H1 (cell line): ENCODE measurements at regions not wholly inside any gene's neighbourhood (a gene's known extent, or its start where the extent isn't known, plus 50 kb on each side); places are given as distances from the start of the nearest gene placed in this dataset.

Experiments used
- CTCF ChIA-PET: fragments of 300-600 bp; sonication (Branson Sonifier 250); formaldehyde crosslinking; loops from one replicate; lab custom pipeline; 2021; ENCODE audit not compliant: partially characterized antibody; lab: Charles Lee
- POLR2A ChIA-PET: fragments of 300-600 bp; sonication (Branson Sonifier 250); formaldehyde crosslinking; loops from one replicate; lab custom pipeline; 2021; ENCODE audit warnings: inconsistent platforms; ENCODE audit not compliant: partially characterized antibody; lab: Charles Lee
- DNase-seq, 2 experiments: peaks; one replicate each; pipeline versions ENCODE4 v3.0.0 to v3.0.0-alpha.2; 2010 to 2022; ENCODE audit warnings: low spot score in 2 of 2, low read depth in 1 of 2, mixed read lengths in 1 of 2
- FAIRE-seq: peaks from 2 replicates; lab custom pipeline; 2011; peaks lifted over from hg19 to GRCh38; lab: Jason Lieb, UNC
- H2AFZ ChIP-seq: 2 replicates; pipeline ENCODE4 v1.8.1; 2012; ENCODE audit warnings: low read length, inconsistent platforms
- H2AK5ac ChIP-seq: 2 replicates; pipeline ENCODE4 v1.6.1; 2013; ENCODE audit warnings: low read depth, low read length
- H2BK120ac ChIP-seq: replicated peaks from 2 replicates; pipeline ENCODE3; 2013; ENCODE audit warnings: low read depth, low read length, inconsistent platforms
- H2BK12ac ChIP-seq: 2 replicates; pipeline ENCODE4 v1.6.1; 2013; ENCODE audit warnings: low read depth, low read length
- H2BK15ac ChIP-seq: 2 replicates; pipeline ENCODE4 v1.6.1; 2013; ENCODE audit warnings: low read length
- H2BK20ac ChIP-seq: 2 replicates; pipeline ENCODE4 v1.6.1; 2013; ENCODE audit warnings: low read length
- H2BK5ac ChIP-seq: 2 replicates; pipeline ENCODE4 v1.6.1; 2013; ENCODE audit warnings: low read depth, low read length
- H3K14ac ChIP-seq: 2 replicates; pipeline ENCODE4 v1.6.1; 2013; ENCODE audit warnings: inconsistent platforms; ENCODE audit not compliant: insufficient read length
- H3K18ac ChIP-seq: 2 replicates; pipeline ENCODE4 v1.6.1; 2013; ENCODE audit warnings: low read length; ENCODE audit errors: extremely low read depth
- H3K23ac ChIP-seq: 2 replicates; pipeline ENCODE4 v1.6.1; 2013; ENCODE audit warnings: inconsistent platforms; ENCODE audit not compliant: insufficient read length
- H3K23me2 ChIP-seq: 2 replicates; pipeline ENCODE4 v1.6.1; 2013; ENCODE audit warnings: low read depth, low read length
- H3K27ac ChIP-seq: 2 replicates; pipeline ENCODE4 v1.6.1; 2011; ENCODE audit warnings: low read depth, low read length, inconsistent platforms
- H3K27me3 ChIP-seq, 4 experiments: replicated peaks in 1 of 4; 1 replicate in 1 of 4; 2 replicates in 3 of 4; pipeline versions ENCODE4 v1.6.1 to v1.8.1; 2011 to 2013; ENCODE audit warnings: low read length in 3 of 4, mild to moderate bottlenecking in 3 of 4, inconsistent platforms in 2 of 4, mixed read lengths in 2 of 4, moderate library complexity in 1 of 4; ENCODE audit not compliant: control insufficient read depth in 3 of 4, insufficient read depth in 3 of 4; ENCODE audit errors: extremely low read depth in 1 of 4
- H3K36me3 ChIP-seq, 4 experiments: 2 replicates each; pipeline versions ENCODE4 v1.6.1 to v1.8.1; 2011 to 2013; ENCODE audit warnings: mild to moderate bottlenecking in 4 of 4, low read length in 3 of 4, moderate library complexity in 2 of 4, control low read depth in 1 of 4, inconsistent platforms in 1 of 4; ENCODE audit not compliant: insufficient read depth in 4 of 4, control insufficient read depth in 2 of 4
- H3K4ac ChIP-seq: replicated peaks from 2 replicates; pipeline ENCODE3; 2013; ENCODE audit warnings: low read length, low read depth, mixed read lengths, inconsistent platforms; ENCODE audit not compliant: insufficient read length
- H3K4me1 ChIP-seq, 4 experiments: replicated peaks in 1 of 4; 1 replicate in 1 of 4; 2 replicates in 3 of 4; pipeline versions ENCODE4 v1.6.1 to v1.8.1; 2011 to 2013; ENCODE audit warnings: low read length in 3 of 4, inconsistent platforms in 2 of 4, mixed read lengths in 1 of 4; ENCODE audit not compliant: insufficient read depth in 4 of 4, control insufficient read depth in 3 of 4
- H3K4me2 ChIP-seq, 2 experiments: 2 replicates each; pipeline versions ENCODE4 v1.6.1 to v1.8.1; 2011 to 2013; ENCODE audit warnings: low read depth in 2 of 2, low read length in 2 of 2, control low read depth in 1 of 2, inconsistent platforms in 1 of 2, mild to moderate bottlenecking in 1 of 2; ENCODE audit not compliant: insufficient read depth in 1 of 2
- H3K4me3 ChIP-seq, 4 experiments: fragments of 200-600, 300-600 bp in 1 of 4; sonication (generic), shearing (Covaris generic), sonication (Bioruptor Twin) in 1 of 4; 2 replicates each; pipeline versions ENCODE4 v1.5.1 to v1.8.1; 2011 to 2016; ENCODE audit warnings: low read length in 4 of 4, low read depth in 3 of 4, control low read depth in 2 of 4, inconsistent platforms in 2 of 4, mild to moderate bottlenecking in 2 of 4, mixed read lengths in 1 of 4, moderate library complexity in 1 of 4; ENCODE audit not compliant: insufficient read depth in 2 of 4; ENCODE audit errors: extremely low read depth in 1 of 4
- H3K56ac ChIP-seq: replicated peaks from 2 replicates; pipeline ENCODE3; 2013; ENCODE audit warnings: low read depth, mild to moderate bottlenecking, mixed read lengths, low read length, inconsistent platforms; ENCODE audit not compliant: insufficient read length
- H3K79me1 ChIP-seq: 2 replicates; pipeline ENCODE4 v1.6.1; 2013; ENCODE audit warnings: low read depth, low read length, control low read depth
- H3K79me2 ChIP-seq, 2 experiments: 2 replicates each; pipeline versions ENCODE4 v1.6.1 to v1.8.1; 2012 to 2013; ENCODE audit warnings: low read length in 2 of 2, mild to moderate bottlenecking in 2 of 2, inconsistent platforms in 1 of 2; ENCODE audit not compliant: insufficient read depth in 2 of 2, control insufficient read depth in 1 of 2
- H3K9ac ChIP-seq, 4 experiments: replicated peaks in 1 of 4; 1 replicate in 1 of 4; 2 replicates in 3 of 4; pipeline versions ENCODE4 v1.6.1 to v1.8.1; 2011 to 2013; ENCODE audit warnings: low read depth in 3 of 4, low read length in 3 of 4, control low read depth in 2 of 4, mild to moderate bottlenecking in 2 of 4, moderate library complexity in 2 of 4, inconsistent platforms in 1 of 4; ENCODE audit errors: extremely low read depth in 1 of 4
- H3K9me3 ChIP-seq, 2 experiments: 2 replicates each; pipeline versions ENCODE4 v1.6.1 to v1.8.1; 2012 to 2013; ENCODE audit warnings: mild to moderate bottlenecking in 2 of 2, moderate library complexity in 2 of 2, control low read depth in 1 of 2, inconsistent platforms in 1 of 2, low read depth in 1 of 2, low read length in 1 of 2, mixed read lengths in 1 of 2; ENCODE audit not compliant: insufficient read depth in 2 of 2
- H4K20me1 ChIP-seq, 2 experiments: replicated peaks in 1 of 2; 2 replicates each; pipeline versions ENCODE3 to v1.8.1; 2011 to 2013; ENCODE audit warnings: inconsistent platforms in 2 of 2, low read length in 2 of 2, mild to moderate bottlenecking in 1 of 2; ENCODE audit not compliant: insufficient read depth in 2 of 2, control insufficient read depth in 1 of 2
- H4K5ac ChIP-seq: 2 replicates; pipeline ENCODE4 v1.6.1; 2013; ENCODE audit warnings: low read length, low read depth, mixed read lengths, inconsistent platforms; ENCODE audit not compliant: insufficient read length
- H4K8ac ChIP-seq: 2 replicates; pipeline ENCODE4 v1.8.0; 2013; ENCODE audit warnings: mild to moderate bottlenecking, moderate library complexity, low read length, inconsistent platforms; ENCODE audit not compliant: insufficient read depth; ENCODE audit errors: extremely low read depth
- H4K91ac ChIP-seq: replicated peaks from 2 replicates; pipeline ENCODE3; 2013; ENCODE audit warnings: low read length, mixed read lengths, inconsistent platforms; ENCODE audit not compliant: insufficient read length
- CHD2 ChIP-seq: IDR thresholded peaks from 2 replicates; pipeline ENCODE4 v1.6.1; 2012; ENCODE audit warnings: low read length, improper control_type of control experiment
- CTBP2 ChIP-seq: IDR thresholded peaks from 2 replicates; pipeline ENCODE4 v1.7.0; 2011; ENCODE audit warnings: borderline replicate concordance, mild to moderate bottlenecking, moderate library complexity, mixed read lengths, low read length; ENCODE audit not compliant: insufficient read depth, insufficient read length
- EZH2 ChIP-seq: fragments of 200-600 bp; sonication (generic); IDR thresholded peaks from 2 replicates; pipeline ENCODE4 v1.7.1; 2012; ENCODE audit warnings: low read depth, mild to moderate bottlenecking, moderate library complexity, low read length, inconsistent platforms; ENCODE audit not compliant: severe bottlenecking
- JUN ChIP-seq: IDR thresholded peaks from 2 replicates; pipeline ENCODE4 v1.6.1; 2011; ENCODE audit warnings: low read depth, mild to moderate bottlenecking, improper control_type of control experiment, low read length
- KDM1A ChIP-seq: fragments of 200-600, 300-600 bp; sonication (generic); IDR thresholded peaks from 2 replicates; pipeline ENCODE4 v1.7.1; 2016; ENCODE audit warnings: mild to moderate bottlenecking, low read length, borderline replicate concordance
- MAX ChIP-seq: IDR thresholded peaks from 2 replicates; pipeline ENCODE4 v1.6.1; 2012; ENCODE audit warnings: inconsistent platforms
- NANOG ChIP-seq: IDR thresholded peaks from 2 replicates; pipeline ENCODE4 v1.6.1; 2011; ENCODE audit warnings: low read length, low read depth, mild to moderate bottlenecking, inconsistent platforms; ENCODE audit not compliant: insufficient read depth, poor library complexity, severe bottlenecking
- SP2 ChIP-seq: IDR thresholded peaks from 2 replicates; pipeline ENCODE4 v1.6.1; 2012; ENCODE audit warnings: mild to moderate bottlenecking, low read length, inconsistent platforms
- WGBS, 2 experiments: shearing (Covaris generic) in 1 of 2; methylation state at CpG; one replicate each; pipeline versions ENCODE4 v1.1.6 to v1.1.7; 2013 to 2015; ENCODE audit warnings: low lambda C conversion rate in 2 of 2, mixed read lengths in 2 of 2, inconsistent platforms in 1 of 2, low coverage in 1 of 2, missing lambda C conversion rate in 1 of 2; ENCODE audit not compliant: insufficient replicate concordance in 2 of 2, insufficient coverage in 1 of 2, insufficient read length in 1 of 2; ENCODE audit errors: extremely low coverage in 1 of 2, missing lambda C conversion rate in 1 of 2; 5-methylcytosine and 5-hydroxymethylcytosine counted together
- TF ChIP-seq, protein P1 (sequence below): IDR thresholded peaks from 2 replicates; pipeline ENCODE4 v1.6.1; 2011; ENCODE audit warnings: low read depth, mild to moderate bottlenecking, low read length; ENCODE audit not compliant: insufficient read depth

DNA sequence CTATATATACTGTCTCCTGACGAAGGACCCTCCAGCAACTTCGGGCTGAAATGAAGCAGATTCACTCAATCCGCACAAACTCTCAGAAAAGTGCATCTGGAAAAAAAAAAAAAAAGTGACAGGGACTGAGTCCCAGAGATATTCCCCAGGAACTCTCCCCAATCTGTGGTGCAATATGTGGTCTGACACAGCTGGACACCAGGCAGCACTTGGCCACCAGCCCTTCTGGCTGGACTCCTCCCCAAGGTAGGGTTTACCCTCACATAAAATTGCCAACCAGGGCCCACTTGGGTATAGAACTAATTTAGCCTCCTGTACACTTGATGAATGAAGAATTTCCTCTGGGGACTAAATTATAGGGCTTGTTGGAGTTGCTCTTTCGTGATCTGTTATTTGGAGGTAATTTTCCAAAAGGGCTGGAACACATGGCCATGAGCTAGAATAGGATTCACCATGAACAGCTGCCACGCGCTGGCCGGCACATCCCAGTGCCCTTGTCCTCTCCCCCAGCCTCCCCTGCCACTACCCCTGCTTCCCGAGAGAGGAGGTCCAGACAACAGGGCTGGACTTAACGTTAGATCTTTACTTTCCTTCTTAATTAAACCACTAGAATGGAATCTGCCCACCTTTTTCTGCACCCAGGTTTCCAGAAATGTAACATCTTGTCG lies 379.2 kb downstream of the BMP2 start:
- POLR2A ChIA-PET, result interaction anchor here (0.6 kb wide), 1 partner anchor 15 kb away, joined by 3 read pairs; no protein-coding TSS in a partner anchor
- no peak for FAIRE-seq
- CTCF ChIA-PET, result interaction anchor here (1.7 kb wide), 1 partner anchor 15 kb away, joined by 4 read pairs; no protein-coding TSS in a partner anchor
- no peak for TF ChIP-seq MAX
- TF ChIP-seq KDM1A, result no peak
- TF ChIP-seq NANOG, result no peak
- no peak for TF ChIP-seq JUN
- TF ChIP-seq CTBP2, result no peak
- TF ChIP-seq EZH2, result no peak
- TF ChIP-seq CHD2, result no peak
- TF ChIP-seq SP2, result no peak
- TF ChIP-seq, protein P1, sequence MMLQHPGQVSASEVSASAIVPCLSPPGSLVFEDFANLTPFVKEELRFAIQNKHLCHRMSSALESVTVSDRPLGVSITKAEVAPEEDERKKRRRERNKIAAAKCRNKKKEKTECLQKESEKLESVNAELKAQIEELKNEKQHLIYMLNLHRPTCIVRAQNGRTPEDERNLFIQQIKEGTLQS, result no peak

More for the DNA sequence above, 379.2 kb downstream of the BMP2 start:
- no peaks in the 10 kb centered on the region for H3K4me1 ChIP-seq
- no peak overlapping the region for H2BK20ac ChIP-seq
- H3K56ac ChIP-seq, result no peak overlapping the region
- H4K20me1 ChIP-seq, result no peaks in the 10 kb centered on the region
- DNase-seq, result no peak
- no peak overlapping the region for H2AK5ac ChIP-seq
- 88% methylated on average over 10 of the region's 10 CpGs; no CpG with 5 or more reads in 1 of the 2 experiments for WGBS, 2 experiments
- H3K23ac ChIP-seq, result no peak overlapping the region
- no peaks in the 10 kb centered on the region for H3K23me2 ChIP-seq
- no peak overlapping the region for H2BK5ac ChIP-seq
- no peak overlapping the region for H2AFZ ChIP-seq
- no peak overlapping the region for H2BK120ac ChIP-seq
- no peak overlapping the region for H3K9ac ChIP-seq
- no peaks in the 10 kb centered on the region for H3K27me3 ChIP-seq
- H3K79me2 ChIP-seq, result no peaks in the 10 kb centered on the region
- H3K18ac ChIP-seq, result no peak overlapping the region
- no peak overlapping the region for H3K4ac ChIP-seq
- no peak overlapping the region for H4K91ac ChIP-seq
- H3K79me1 ChIP-seq, result no peaks in the 10 kb centered on the region
- no peak overlapping the region for H4K5ac ChIP-seq
- no peaks in the 10 kb centered on the region for H3K36me3 ChIP-seq
- no peak overlapping the region for H3K4me3 ChIP-seq
- no peak overlapping the region for H3K4me2 ChIP-seq
- H3K27ac ChIP-seq, result no peak overlapping the region
- H4K8ac ChIP-seq, result no peak overlapping the region
- no peak overlapping the region for H2BK15ac ChIP-seq
- no peak overlapping the region for H3K14ac ChIP-seq
- no peak overlapping the region for H2BK12ac ChIP-seq
- H3K9me3 ChIP-seq, result no peaks in the 10 kb centered on the region
